Heart right ventricle (tissue), 16 donors: ENCODE measurements at regions not wholly inside any gene's neighbourhood (a gene's known extent, or its start where the extent isn't known, plus 50 kb on each side); places are given as distances from the start of the nearest gene placed in this dataset.

Experiments used
- ATAC-seq, 8 donors: fragments of 200-7000 bp; cut with Tn5 transposase; one replicate each; pipeline ENCODE4 v1.9.1; 2020; ENCODE audit warnings: mild to moderate bottlenecking in 8 of 8, moderate library complexity in 8 of 8, moderate number of reproducible peaks in 1 of 8
- DNase-seq, 2 donors: peaks; one replicate each; pipeline ENCODE4 v3.0.0-alpha.2; 2020
- H3K27ac ChIP-seq, 10 donors: fragments of 200-600 bp; sonication (generic) in 2 of 10; one replicate each; pipeline versions ENCODE4 v1.5.0 to v1.8.0; 2020 to 2022; ENCODE audit warnings: mild to moderate bottlenecking in 3 of 10
- H3K27me3 ChIP-seq, 7 donors: fragments of 200-600 bp; one replicate each; pipeline ENCODE4 v1.8.0; 2021 to 2022; ENCODE audit warnings: mild to moderate bottlenecking in 2 of 7
- H3K36me3 ChIP-seq, 9 donors: fragments of 200-600 bp; sonication (generic) in 1 of 9; one replicate each; pipeline versions ENCODE4 v1.5.0 to v1.8.0; 2020 to 2022; ENCODE audit warnings: mild to moderate bottlenecking in 2 of 9
- H3K4me1 ChIP-seq, 9 donors: fragments of 200-600 bp; sonication (generic) in 1 of 9; one replicate each; pipeline versions ENCODE4 v1.5.0 to v1.8.0; 2020 to 2022; ENCODE audit warnings: mild to moderate bottlenecking in 4 of 9
- H3K4me3 ChIP-seq, 10 donors: fragments of 200-600 bp; sonication (generic) in 2 of 10; one replicate each; pipeline versions ENCODE4 v1.5.0 to v1.8.0; 2020 to 2022; ENCODE audit warnings: mild to moderate bottlenecking in 7 of 10, moderate library complexity in 2 of 10
- H3K9me3 ChIP-seq, 11 donors: fragments of 200-600 bp in 10 of 11; sonication (generic) in 2 of 11; one replicate each; pipeline versions ENCODE4 v1.5.0 to v1.8.0; 2013 to 2022; ENCODE audit warnings: mild to moderate bottlenecking in 2 of 11, control low read depth in 1 of 11, moderate library complexity in 1 of 11
- WGBS, 2 donors: extraction: QIAGEN DNeasy Blood & Tissue Kit; methylation state at CpG; one replicate each; pipeline ENCODE4 v1.1.7; 2013; ENCODE audit warnings: inconsistent platforms in 1 of 2; 5-methylcytosine and 5-hydroxymethylcytosine counted together
- intact Hi-C, 10 donors: fragments of 100-400 bp; cut with DNase I; formaldehyde crosslinking; loops; one replicate each; pipeline versions ENCODE4 v1.11.1 to v1.14.2; 2022
- TF ChIP-seq, protein P1 (sequence below), 9 donors: fragments of 200-600 bp; sonication (generic) in 2 of 9; IDR thresholded peaks; one replicate each; pipeline versions ENCODE4 v1.5.0 to v1.8.0; 2021 to 2022; ENCODE audit warnings: antibody characterized with exemption in 9 of 9, mild to moderate bottlenecking in 5 of 9, moderate library complexity in 1 of 9
- donor health status: Arrhythmogenic right ventricular cardiomyopathy.
- donor health status: ischemic (EF 13 %, LVEDD 7.1; RV severe dilation, severe dysfunction).
- donor health status: healthy with polysubstance abuse.
- donor health status: DM: no; HTN: yes; CAD: no.
- donor health status: DM: no; HTN: no; CAD: no.
- donor health status: ischemic (EF 25% LVEDD 6.9; RV normal size, moderate dysfunction).
- donor health status: ischemic (EF 25% LVEDD 5.7; RV mildly dilated, moderate dysfunction).
- donor health status: healthy.
- donor health status: DM: yes; HTN: yes; CAD: no.
- donor health status: Ischemic cardiomyopathy.
- donor health status: ischemic (EF 35%, LVEDD 5.7; RV mildly dilated, moderate dysfunction).
- donor health status: nonischemic (EF 11% LVEDD 7.7; RV severe dilation, severe dysfunction).
- donor health status: DM: yes; HTN: yes; CAD: no.
- donor health status: PGD.
- donor health status: ischemic (EF 29% LVEDD 5.4; RV normal size, mild dysfunction).
- donor health status: nonischemic (EF 23%, LVEDD 6.1; RV moderate dilation, normal function).

DNA sequence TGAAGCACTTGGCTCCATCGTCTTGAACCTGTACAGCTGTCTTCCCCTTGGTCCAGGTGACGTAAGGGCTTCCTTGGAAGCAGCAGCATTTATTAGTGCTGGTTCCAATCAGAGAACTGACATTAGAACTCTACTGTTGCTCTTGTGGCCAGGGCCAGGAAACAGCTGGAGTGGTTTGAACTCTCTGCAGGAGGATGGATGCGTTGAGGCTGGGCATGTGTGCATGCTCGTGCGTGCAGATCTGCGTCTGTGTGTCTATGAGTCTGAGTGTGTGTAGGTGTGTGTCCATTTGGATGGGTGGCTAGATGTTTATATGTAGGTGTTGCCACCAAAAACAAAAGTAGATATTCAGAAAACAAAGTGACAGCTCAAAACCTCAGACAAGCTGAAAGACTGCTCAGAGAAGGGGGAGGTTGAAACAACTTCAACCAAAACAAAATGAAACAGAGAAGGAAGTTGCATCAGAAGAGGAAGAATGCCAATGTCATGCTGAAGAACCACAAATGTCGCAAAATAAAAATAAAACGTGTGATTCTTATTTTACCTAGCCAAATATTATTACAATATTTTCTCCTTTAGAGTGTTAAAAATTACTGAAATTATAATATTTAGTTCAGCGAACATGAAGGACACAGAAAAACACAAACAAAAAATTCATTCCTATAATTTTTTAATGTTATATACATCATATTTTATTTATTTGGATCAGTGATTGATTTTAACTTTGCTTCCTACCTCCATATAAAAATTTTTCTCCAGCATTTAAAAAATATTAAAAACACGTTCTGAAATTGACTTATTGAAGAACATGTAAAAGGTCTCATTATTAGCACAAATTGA is 96.1 kb upstream of the MKLN1 start:
- Histone ChIP-seq H3K27me3 (no peaks in the 10 kb centered on the region), H3K4me3 (peak overlapping the region in 3 of 10 donors; percentile 13 to 35 (median 21)), H3K4me1 (peaks cover 8 to 40% (median 20%) of the 10 kb centered on the region in 9 donors), H3K27ac (peak overlapping the region in 9 of 10 donors; percentile 8 to 82 (median 48)), H3K9me3 (no peaks in the 10 kb centered on the region), H3K36me3 (no peaks in the 10 kb centered on the region)
- ATAC-seq (peak in 7 of 8 donors; percentile 68 to 83 (median 82)), DNase-seq (peak; percentile 23 to 58)
- 62 to 76% methylated on average over 10 of the region's 10 CpGs for WGBS, 2 donors
- TF ChIP-seq, protein P1, sequence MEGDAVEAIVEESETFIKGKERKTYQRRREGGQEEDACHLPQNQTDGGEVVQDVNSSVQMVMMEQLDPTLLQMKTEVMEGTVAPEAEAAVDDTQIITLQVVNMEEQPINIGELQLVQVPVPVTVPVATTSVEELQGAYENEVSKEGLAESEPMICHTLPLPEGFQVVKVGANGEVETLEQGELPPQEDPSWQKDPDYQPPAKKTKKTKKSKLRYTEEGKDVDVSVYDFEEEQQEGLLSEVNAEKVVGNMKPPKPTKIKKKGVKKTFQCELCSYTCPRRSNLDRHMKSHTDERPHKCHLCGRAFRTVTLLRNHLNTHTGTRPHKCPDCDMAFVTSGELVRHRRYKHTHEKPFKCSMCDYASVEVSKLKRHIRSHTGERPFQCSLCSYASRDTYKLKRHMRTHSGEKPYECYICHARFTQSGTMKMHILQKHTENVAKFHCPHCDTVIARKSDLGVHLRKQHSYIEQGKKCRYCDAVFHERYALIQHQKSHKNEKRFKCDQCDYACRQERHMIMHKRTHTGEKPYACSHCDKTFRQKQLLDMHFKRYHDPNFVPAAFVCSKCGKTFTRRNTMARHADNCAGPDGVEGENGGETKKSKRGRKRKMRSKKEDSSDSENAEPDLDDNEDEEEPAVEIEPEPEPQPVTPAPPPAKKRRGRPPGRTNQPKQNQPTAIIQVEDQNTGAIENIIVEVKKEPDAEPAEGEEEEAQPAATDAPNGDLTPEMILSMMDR (IDR thresholded peaks at IDR 0.05) = no peak
- intact Hi-C loops = loop anchor here in 1 of 10 donors (10.0 kb wide), 1 partner anchor 117 kb away; no protein-coding TSS in a partner anchor

DNA sequence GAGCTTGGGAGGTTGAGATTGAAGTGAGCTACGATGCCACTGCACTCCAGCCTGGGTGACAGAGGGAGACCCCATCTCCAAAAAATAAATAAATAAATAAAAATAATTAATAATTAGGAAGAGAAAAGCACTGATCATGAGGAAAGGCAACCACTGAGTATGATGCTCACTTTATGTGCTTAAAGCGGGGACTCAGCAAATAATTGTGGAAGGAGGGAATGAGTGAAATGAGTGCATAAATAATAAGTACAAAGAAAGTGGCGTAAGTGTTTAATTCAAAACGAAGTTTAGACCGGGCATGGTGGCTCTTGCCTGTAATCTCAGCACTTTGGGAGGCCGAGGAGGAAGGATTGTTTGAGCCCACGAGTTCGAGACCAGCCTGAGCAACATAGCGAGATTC is 94.9 kb upstream of the MKLN1 start:
- Histone ChIP-seq H3K4me3 (no peak overlapping the region), H3K27me3 (no peaks in the 10 kb centered on the region), H3K36me3 (no peaks in the 10 kb centered on the region), H3K9me3 (no peaks in the 10 kb centered on the region), H3K4me1 (peaks cover 8 to 43% (median 20%) of the 10 kb centered on the region in 9 donors), H3K27ac (peak overlapping the region in 1 of 10 donors; percentile 82)
- TF ChIP-seq, protein P1 (IDR thresholded peaks at IDR 0.05) = no peak
- 90 to 97% methylated on average over 9 of the region's 9 CpGs for WGBS, 2 donors
- intact Hi-C loops = loop anchor here in 1 of 10 donors (10.0 kb wide), 1 partner anchor 118 kb away; no protein-coding TSS in a partner anchor
- no peak for ATAC-seq
- DNase-seq = no peak

DNA sequence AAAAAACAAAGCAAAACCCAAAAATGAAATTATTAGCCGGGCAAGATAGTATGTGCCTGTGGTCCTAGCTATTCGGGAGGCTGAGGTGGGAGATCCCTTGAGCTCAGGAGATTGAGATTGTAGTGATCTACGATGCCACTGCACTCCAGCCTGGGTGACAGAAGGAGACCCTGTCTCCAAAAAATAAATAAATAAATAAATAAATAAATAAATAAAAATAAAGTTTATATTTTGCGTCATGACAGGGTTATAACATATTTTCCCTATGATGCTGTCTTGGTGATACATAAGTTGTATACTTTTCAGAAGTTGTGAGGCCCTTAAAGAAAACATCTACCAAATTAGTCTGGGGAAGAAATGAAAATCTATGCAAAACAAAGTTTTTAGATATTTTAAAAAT is 94.5 kb upstream of the MKLN1 start:
- peaks cover 8 to 47% (median 19%) of the 10 kb centered on the region in 9 donors for H3K4me1 ChIP-seq
- 96 to 99% methylated on average over 4 of the region's 4 CpGs for WGBS, 2 donors
- ATAC-seq (no peak), DNase-seq (no peak)
- H3K27ac ChIP-seq = no peak overlapping the region
- H3K36me3 ChIP-seq = no peaks in the 10 kb centered on the region
- H3K27me3 ChIP-seq = no peaks in the 10 kb centered on the region
- TF ChIP-seq, protein P1 (IDR thresholded peaks at IDR 0.05) = no peak
- H3K4me3 ChIP-seq = no peak overlapping the region
- intact Hi-C loops = loop anchor here in 1 of 10 donors (10.0 kb wide), 1 partner anchor 118 kb away; no protein-coding TSS in a partner anchor
- no peaks in the 10 kb centered on the region for H3K9me3 ChIP-seq

DNA sequence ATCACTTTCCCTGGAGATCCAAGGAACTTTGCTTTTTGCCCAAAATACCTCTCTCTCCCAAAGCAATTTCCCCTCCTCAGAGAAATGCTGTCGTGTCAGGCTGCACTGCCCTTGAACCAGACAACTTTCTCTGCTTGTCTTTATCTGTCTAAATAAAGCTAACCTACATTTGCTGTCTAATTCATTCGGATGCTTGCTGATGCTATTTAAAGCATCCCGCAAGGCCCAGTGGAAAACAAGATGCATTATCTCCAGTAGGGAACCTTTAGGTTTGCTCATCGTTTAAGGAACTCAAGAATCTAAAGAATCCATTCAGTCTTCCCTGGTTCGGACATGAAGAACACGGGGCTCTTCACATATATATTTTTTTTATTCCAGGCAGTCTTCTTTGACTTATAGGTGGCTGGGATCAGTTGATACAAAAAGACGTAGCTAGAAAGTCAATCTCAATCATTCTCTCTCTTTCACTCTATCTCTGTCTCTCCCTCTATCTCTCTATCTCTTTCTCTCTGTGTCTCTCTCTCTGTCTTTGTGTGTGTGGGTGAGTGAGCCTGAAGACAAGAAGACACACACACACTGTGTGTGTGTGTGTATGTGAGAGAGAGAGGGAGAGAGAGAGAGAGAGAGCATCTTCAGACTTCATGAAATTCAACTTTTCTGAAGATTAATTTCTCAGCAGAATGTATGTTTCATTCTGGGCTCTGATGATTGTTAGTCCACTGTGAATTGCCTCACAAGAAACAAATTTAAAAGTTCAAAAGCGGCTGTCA is 92.8 kb upstream of the MKLN1 start:
- peaks cover 8 to 54% (median 18%) of the 10 kb centered on the region in 9 donors for H3K4me1 ChIP-seq
- WGBS, 2 donors = 31 to 35% methylated on average over 8 of the region's 8 CpGs
- no peaks in the 10 kb centered on the region for H3K27me3 ChIP-seq
- ATAC-seq = peak in 5 of 8 donors; percentile 25 to 77 (median 42)
- peak overlapping the region in 9 of 10 donors; percentile 18 to 79 (median 47) for H3K27ac ChIP-seq
- no peak for DNase-seq
- intact Hi-C loops = loop anchor here in 2 of 10 donors (5.0 to 10.0 kb wide), 2 partner anchors 37 to 120 kb away; no protein-coding TSS in a partner anchor
- TF ChIP-seq, protein P1 (IDR thresholded peaks at IDR 0.05) = no peak
- H3K36me3 ChIP-seq = no peaks in the 10 kb centered on the region
- H3K9me3 ChIP-seq = peaks cover 0 to 8% (median 0%) of the 10 kb centered on the region in 11 donors
- H3K4me3 ChIP-seq = peak overlapping the region in 1 of 10 donors; percentile 0
